ENCODE measurements at regions not wholly inside any gene's neighbourhood (a gene's known extent, or its start where the extent isn't known, plus 50 kb on each side); places are given as distances from the start of the nearest gene placed in this dataset.

DNA sequence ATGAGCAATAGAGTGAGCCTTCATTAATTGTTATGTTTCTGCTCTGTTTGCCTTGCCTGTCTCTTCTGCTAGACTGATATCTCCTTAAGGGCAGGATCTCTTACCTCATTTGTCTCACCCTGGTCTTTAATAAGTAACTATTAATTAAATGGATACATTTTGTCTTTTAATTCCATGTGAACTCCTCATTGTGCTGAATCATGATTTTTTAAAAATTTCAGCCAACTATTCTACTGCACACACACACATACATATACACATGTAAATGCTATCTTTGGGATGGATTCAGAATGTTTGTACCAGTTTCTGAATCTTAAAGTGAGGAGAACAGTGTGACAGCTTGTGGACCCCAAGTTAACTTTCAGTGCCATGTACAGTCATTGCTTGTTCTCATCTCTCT is 731.1 kb upstream of the MAP3K7 start:
- TF ChIP-seq, protein P1, sequence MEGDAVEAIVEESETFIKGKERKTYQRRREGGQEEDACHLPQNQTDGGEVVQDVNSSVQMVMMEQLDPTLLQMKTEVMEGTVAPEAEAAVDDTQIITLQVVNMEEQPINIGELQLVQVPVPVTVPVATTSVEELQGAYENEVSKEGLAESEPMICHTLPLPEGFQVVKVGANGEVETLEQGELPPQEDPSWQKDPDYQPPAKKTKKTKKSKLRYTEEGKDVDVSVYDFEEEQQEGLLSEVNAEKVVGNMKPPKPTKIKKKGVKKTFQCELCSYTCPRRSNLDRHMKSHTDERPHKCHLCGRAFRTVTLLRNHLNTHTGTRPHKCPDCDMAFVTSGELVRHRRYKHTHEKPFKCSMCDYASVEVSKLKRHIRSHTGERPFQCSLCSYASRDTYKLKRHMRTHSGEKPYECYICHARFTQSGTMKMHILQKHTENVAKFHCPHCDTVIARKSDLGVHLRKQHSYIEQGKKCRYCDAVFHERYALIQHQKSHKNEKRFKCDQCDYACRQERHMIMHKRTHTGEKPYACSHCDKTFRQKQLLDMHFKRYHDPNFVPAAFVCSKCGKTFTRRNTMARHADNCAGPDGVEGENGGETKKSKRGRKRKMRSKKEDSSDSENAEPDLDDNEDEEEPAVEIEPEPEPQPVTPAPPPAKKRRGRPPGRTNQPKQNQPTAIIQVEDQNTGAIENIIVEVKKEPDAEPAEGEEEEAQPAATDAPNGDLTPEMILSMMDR (IDR thresholded peaks at IDR 0.05; ENCODE audit: poor library complexity, severe bottlenecking), result no peak
- TF ChIP-seq POLR2AphosphoS5 (IDR thresholded peaks at IDR 0.05) (no peak), EP300 (conservative IDR thresholded peaks at IDR 0.05; ENCODE audit: poor library complexity, severe bottlenecking) (no peak), TAF1 (IDR thresholded peaks at IDR 0.05; ENCODE audit: low read depth) (no peak), RAD21 (conservative IDR thresholded peaks at IDR 0.05) (no peak), MXI1 (conservative IDR thresholded peaks at IDR 0.05; ENCODE audit: poor library complexity, severe bottlenecking) (no peak), EZH2 (IDR thresholded peaks at IDR 0.05; ENCODE audit: borderline replicate concordance, insufficient read depth, low read length, poor library complexity, severe bottlenecking) (no peak)
- TF ChIP-seq, protein P2, sequence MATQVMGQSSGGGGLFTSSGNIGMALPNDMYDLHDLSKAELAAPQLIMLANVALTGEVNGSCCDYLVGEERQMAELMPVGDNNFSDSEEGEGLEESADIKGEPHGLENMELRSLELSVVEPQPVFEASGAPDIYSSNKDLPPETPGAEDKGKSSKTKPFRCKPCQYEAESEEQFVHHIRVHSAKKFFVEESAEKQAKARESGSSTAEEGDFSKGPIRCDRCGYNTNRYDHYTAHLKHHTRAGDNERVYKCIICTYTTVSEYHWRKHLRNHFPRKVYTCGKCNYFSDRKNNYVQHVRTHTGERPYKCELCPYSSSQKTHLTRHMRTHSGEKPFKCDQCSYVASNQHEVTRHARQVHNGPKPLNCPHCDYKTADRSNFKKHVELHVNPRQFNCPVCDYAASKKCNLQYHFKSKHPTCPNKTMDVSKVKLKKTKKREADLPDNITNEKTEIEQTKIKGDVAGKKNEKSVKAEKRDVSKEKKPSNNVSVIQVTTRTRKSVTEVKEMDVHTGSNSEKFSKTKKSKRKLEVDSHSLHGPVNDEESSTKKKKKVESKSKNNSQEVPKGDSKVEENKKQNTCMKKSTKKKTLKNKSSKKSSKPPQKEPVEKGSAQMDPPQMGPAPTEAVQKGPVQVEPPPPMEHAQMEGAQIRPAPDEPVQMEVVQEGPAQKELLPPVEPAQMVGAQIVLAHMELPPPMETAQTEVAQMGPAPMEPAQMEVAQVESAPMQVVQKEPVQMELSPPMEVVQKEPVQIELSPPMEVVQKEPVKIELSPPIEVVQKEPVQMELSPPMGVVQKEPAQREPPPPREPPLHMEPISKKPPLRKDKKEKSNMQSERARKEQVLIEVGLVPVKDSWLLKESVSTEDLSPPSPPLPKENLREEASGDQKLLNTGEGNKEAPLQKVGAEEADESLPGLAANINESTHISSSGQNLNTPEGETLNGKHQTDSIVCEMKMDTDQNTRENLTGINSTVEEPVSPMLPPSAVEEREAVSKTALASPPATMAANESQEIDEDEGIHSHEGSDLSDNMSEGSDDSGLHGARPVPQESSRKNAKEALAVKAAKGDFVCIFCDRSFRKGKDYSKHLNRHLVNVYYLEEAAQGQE (IDR thresholded peaks at IDR 0.05; ENCODE audit: borderline replicate concordance), result no peak
